ENCODE measurements at regions not wholly inside any gene's neighbourhood (a gene's known extent, or its start where the extent isn't known, plus 50 kb on each side); places are given as distances from the start of the nearest gene placed in this dataset.
"Not testable (repeated sequence)": the region's sequence is repeated elsewhere in the genome, so short reads cannot be mapped to it uniquely, and the experiment has no call there.

DNA sequence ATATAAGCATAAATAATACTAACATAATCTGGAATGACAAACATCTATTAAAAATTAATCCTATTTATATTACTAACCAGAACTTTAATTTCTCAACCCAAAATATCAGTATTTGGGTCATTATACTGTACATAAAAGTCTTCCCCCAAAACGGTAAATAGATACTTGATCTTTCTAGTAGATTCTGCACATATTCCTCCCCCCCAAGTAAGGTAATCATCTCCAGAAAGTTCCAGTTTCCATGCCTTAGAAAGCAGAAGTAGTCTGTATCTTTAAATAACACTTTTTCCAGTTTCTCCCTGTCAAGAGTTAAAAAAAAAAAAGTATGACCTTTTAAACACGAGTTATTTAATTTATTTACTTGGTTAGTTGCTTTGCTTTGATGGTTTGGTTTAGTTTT, 150.7 kb upstream of the MB21D2 start:
- Histone ChIP-seq H3K36me3 (ENCODE audit: insufficient read depth, low read length, poor library complexity, severe bottlenecking) (no peaks in the 10 kb centered on the region), H3K27ac (ENCODE audit: low read depth, low read length, poor library complexity, severe bottlenecking) (no peak overlapping the region), H3K4me1 (ENCODE audit: insufficient read depth, low read length, poor library complexity, severe bottlenecking) (no peaks in the 10 kb centered on the region), H3K9me3 (ENCODE audit: low read depth, low read length, poor library complexity, severe bottlenecking) (no peaks in the 10 kb centered on the region), H3K27me3 (replicated peaks; ENCODE audit: insufficient read depth, low read depth, low read length, poor library complexity) (no peaks in the 10 kb centered on the region), H3K4me3 (ENCODE audit: low read depth, low read length, poor library complexity, severe bottlenecking) (no peak overlapping the region)
- no peak for DNase-seq (ENCODE audit: low spot score)
- no TSS peak for BruUV-seq (replicated peaks)
- ChIA-PET POLR2A (ENCODE audit: low non-redundant PET) (no interaction called here), CTCF (no interaction called here)
- intact Hi-C loops (cut with micrococcal nuclease; ENCODE audit: unreplicated experiment): no loop called here
- TF ChIP-seq EZH2 (IDR thresholded peaks at IDR 0.05; ENCODE audit: borderline replicate concordance, low read depth, low read length, poor library complexity, severe bottlenecking): no peak

DNA sequence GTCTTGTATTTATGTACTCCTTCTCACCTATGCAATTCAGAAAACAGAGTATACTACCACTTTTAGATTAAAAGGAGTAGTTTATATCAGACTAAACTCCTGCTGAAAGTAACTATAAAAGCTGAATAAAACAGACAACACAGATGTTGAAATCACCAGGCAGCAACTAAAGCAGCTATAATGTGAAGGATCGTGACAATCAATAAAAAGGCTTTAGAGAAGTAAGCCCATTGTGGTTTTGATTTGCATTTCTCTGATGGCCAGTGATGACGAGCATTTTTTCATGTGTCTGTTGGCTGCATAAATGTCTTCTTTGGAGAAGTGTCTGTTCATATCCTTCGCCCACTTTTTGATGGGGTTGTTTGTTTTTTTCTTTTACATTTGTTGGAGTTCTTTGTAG, 152.1 kb upstream of the MB21D2 start:
- DNase-seq (ENCODE audit: low spot score); POLR2A ChIA-PET (ENCODE audit: low non-redundant PET); H3K27me3 ChIP-seq (replicated peaks; ENCODE audit: insufficient read depth, low read depth, low read length, poor library complexity); CTCF ChIA-PET; H3K27ac ChIP-seq (ENCODE audit: low read depth, low read length, poor library complexity, severe bottlenecking); BruUV-seq (replicated peaks); H3K9me3 ChIP-seq (ENCODE audit: low read depth, low read length, poor library complexity, severe bottlenecking); intact Hi-C loops (cut with micrococcal nuclease; ENCODE audit: unreplicated experiment); H3K4me1 ChIP-seq (ENCODE audit: insufficient read depth, low read length, poor library complexity, severe bottlenecking); H3K4me3 ChIP-seq (ENCODE audit: low read depth, low read length, poor library complexity, severe bottlenecking); H3K36me3 ChIP-seq (ENCODE audit: insufficient read depth, low read length, poor library complexity, severe bottlenecking): not testable (repeated sequence)

DNA sequence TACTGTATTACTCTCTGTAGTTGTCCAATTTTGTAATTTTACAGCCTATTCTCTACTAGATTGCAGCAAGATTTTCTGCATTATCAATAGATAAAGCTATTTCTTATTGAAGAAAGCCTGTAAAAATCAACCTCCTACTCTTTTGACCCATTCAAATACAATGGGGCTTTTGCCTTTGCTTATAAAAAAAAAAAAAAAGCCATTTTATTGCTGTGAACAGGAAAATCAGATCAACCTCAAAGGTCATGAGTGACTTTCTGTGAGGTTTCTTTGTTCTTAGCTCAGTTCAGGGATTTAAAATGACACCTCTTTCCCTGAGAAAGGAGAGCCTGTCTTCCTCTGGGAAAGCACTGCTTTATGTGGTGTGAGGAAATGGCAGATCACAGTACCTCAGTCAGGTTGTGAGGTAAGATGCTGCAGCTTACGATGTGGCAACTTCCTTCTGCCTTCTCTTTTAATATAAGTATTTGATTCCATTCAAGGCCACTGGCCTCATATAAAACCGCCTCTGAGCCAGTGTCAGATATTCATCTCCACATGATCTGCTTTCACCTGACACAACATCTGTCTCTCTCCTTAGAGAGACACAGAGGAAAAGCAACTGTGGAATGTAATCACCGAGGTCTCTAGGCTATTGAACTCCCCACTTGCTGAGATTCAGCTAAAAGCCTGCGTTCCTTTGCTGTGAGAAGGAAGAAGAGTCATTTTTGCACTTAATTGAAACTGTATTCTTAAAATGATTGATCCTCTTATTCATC, 161.5 kb upstream of the MB21D2 start:
- intact Hi-C loops (cut with micrococcal nuclease; ENCODE audit: unreplicated experiment): no loop called here
- BruUV-seq (replicated peaks): no TSS peak
- no peak for TF ChIP-seq EZH2 (IDR thresholded peaks at IDR 0.05; ENCODE audit: borderline replicate concordance, low read depth, low read length, poor library complexity, severe bottlenecking)
- TF ChIP-seq, protein P1, sequence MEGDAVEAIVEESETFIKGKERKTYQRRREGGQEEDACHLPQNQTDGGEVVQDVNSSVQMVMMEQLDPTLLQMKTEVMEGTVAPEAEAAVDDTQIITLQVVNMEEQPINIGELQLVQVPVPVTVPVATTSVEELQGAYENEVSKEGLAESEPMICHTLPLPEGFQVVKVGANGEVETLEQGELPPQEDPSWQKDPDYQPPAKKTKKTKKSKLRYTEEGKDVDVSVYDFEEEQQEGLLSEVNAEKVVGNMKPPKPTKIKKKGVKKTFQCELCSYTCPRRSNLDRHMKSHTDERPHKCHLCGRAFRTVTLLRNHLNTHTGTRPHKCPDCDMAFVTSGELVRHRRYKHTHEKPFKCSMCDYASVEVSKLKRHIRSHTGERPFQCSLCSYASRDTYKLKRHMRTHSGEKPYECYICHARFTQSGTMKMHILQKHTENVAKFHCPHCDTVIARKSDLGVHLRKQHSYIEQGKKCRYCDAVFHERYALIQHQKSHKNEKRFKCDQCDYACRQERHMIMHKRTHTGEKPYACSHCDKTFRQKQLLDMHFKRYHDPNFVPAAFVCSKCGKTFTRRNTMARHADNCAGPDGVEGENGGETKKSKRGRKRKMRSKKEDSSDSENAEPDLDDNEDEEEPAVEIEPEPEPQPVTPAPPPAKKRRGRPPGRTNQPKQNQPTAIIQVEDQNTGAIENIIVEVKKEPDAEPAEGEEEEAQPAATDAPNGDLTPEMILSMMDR (conservative IDR thresholded peaks at IDR 0.05; ENCODE audit: low read depth, low read length): no peak
- CTCF ChIA-PET: no interaction called here
- Histone ChIP-seq H3K27ac (ENCODE audit: low read depth, low read length, poor library complexity, severe bottlenecking) (no peak overlapping the region), H3K36me3 (ENCODE audit: insufficient read depth, low read length, poor library complexity, severe bottlenecking) (no peaks in the 10 kb centered on the region), H3K4me1 (ENCODE audit: insufficient read depth, low read length, poor library complexity, severe bottlenecking) (no peaks in the 10 kb centered on the region), H3K9me3 (ENCODE audit: low read depth, low read length, poor library complexity, severe bottlenecking) (no peaks in the 10 kb centered on the region), H3K4me3 (ENCODE audit: low read depth, low read length, poor library complexity, severe bottlenecking) (no peak overlapping the region), H3K27me3 (replicated peaks; ENCODE audit: insufficient read depth, low read depth, low read length, poor library complexity) (no peaks in the 10 kb centered on the region)
- POLR2A ChIA-PET (ENCODE audit: low non-redundant PET): no interaction called here
- no peak for DNase-seq (ENCODE audit: low spot score)

DNA sequence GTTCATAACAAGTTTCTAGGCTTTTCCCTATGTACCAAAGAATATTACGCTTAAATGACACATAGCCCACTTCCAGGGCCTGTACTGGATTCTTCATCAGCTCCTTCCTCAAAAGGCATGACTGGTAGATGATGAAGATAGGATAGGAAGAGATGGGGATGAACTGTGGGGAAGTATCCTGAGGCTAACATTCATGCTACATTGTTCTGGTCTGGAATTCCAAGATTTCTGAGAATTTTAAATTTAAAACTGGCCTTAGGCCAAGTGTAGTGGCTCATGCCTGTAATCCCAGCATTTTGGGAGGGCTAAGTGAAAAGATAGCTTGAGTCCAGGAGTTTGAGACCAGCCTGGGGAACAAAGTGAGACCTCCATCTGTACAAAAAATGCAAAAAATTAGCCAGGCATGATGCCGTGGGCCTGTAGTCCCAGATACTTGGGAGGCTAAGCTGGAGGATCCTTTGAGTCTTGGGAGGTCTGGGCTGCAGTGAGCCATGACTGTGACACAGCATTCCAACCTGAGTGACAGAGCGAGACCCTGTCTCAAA, 160.1 kb upstream of the PLAAT1 start:
- Histone ChIP-seq H3K36me3 (ENCODE audit: insufficient read depth, low read length, poor library complexity, severe bottlenecking) (no peaks in the 10 kb centered on the region), H3K4me3 (ENCODE audit: low read depth, low read length, poor library complexity, severe bottlenecking) (no peak overlapping the region), H3K27ac (ENCODE audit: low read depth, low read length, poor library complexity, severe bottlenecking) (no peak overlapping the region), H3K9me3 (ENCODE audit: low read depth, low read length, poor library complexity, severe bottlenecking) (no peaks in the 10 kb centered on the region), H3K4me1 (ENCODE audit: insufficient read depth, low read length, poor library complexity, severe bottlenecking) (no peaks in the 10 kb centered on the region), H3K27me3 (replicated peaks; ENCODE audit: insufficient read depth, low read depth, low read length, poor library complexity) (no peaks in the 10 kb centered on the region)
- ChIA-PET POLR2A (ENCODE audit: low non-redundant PET) (no interaction called here), CTCF (no interaction called here)
- TF ChIP-seq EZH2 (IDR thresholded peaks at IDR 0.05; ENCODE audit: borderline replicate concordance, low read depth, low read length, poor library complexity, severe bottlenecking): no peak
- TF ChIP-seq, protein P1 (conservative IDR thresholded peaks at IDR 0.05; ENCODE audit: low read depth, low read length): no peak
- no peak for DNase-seq (ENCODE audit: low spot score)
- no TSS peak for BruUV-seq (replicated peaks)
- intact Hi-C loops (cut with micrococcal nuclease; ENCODE audit: unreplicated experiment): no loop called here

All from A673 (cell line).